GM12878 (cell line): ENCODE measurements at regions not wholly inside any gene's neighbourhood (a gene's known extent, or its start where the extent isn't known, plus 50 kb on each side); places are given as distances from the start of the nearest gene placed in this dataset.

Experiments
- ATAC-seq: fragments of 200-7000 bp; cut with Tn5 transposase; 3 replicates; pipeline ENCODE4 v1.9.1; 2020; ENCODE audit warnings: mild to moderate bottlenecking, moderate library complexity
- BruUV-seq: library from RNA; stranded (reverse); fragments of 400-500 nt; replicated peaks from 2 replicates; lab custom pipeline; 2021; lab: Mats Ljungman, UMichigan
- CTCF ChIA-PET: fragments of 300-600 bp; sonication (Branson Sonifier 250); formaldehyde crosslinking; extraction: SDS; loops from one replicate; lab custom pipeline; 2021; ENCODE audit warnings: inconsistent platforms; lab: Yijun Ruan, JAX
- POLR2A ChIA-PET: fragments of 350-600 bp; formaldehyde crosslinking; extraction: SDS; loops from one replicate; lab custom pipeline; 2021; ENCODE audit warnings: inconsistent platforms; lab: Charles Lee
- RAD21 ChIA-PET: fragments of 300-600 bp; sonication (Branson Sonifier 250); formaldehyde crosslinking; loops from one replicate; lab custom pipeline; 2023; ENCODE audit warnings: antibody characterized with exemption; ENCODE audit not compliant: unreplicated experiment; lab: Charles Lee
- SMC1A ChIA-PET: fragments of 300-600 bp; sonication (Branson Sonifier 250); formaldehyde crosslinking; loops from one replicate; lab custom pipeline; 2023; ENCODE audit not compliant: unreplicated experiment, uncharacterized antibody; lab: Charles Lee
- DNase-seq: peaks from one replicate; pipeline ENCODE4 v3.0.0-alpha.2; 2011; ENCODE audit warnings: low read depth, low spot score
- FAIRE-seq: peaks from 3 replicates; lab custom pipeline; 2011; peaks lifted over from hg19 to GRCh38; lab: Jason Lieb, UNC
- H2AFZ ChIP-seq: 2 replicates; pipeline ENCODE4 v1.6.0; 2011; ENCODE audit warnings: low read depth, low read length, control low read depth; ENCODE audit not compliant: control insufficient read depth
- H3K27ac ChIP-seq: 2 replicates; pipeline ENCODE4 v1.5.1; 2011; ENCODE audit warnings: control low read depth; ENCODE audit not compliant: control insufficient read depth, insufficient read depth
- H3K27me3 ChIP-seq, 2 experiments: replicated peaks in 1 of 2; 2 replicates each; pipeline versions ENCODE4 v1.6.0 to v1.6.1; 2011; ENCODE audit warnings: low read length in 1 of 2; ENCODE audit not compliant: control insufficient read depth in 2 of 2, insufficient read depth in 2 of 2
- H3K36me3 ChIP-seq, 2 experiments: 2 replicates each; pipeline ENCODE4 v1.5.1; 2011; ENCODE audit warnings: low read length in 1 of 2; ENCODE audit not compliant: control insufficient read depth in 2 of 2, insufficient read depth in 2 of 2
- H3K4me1 ChIP-seq: 2 replicates; pipeline ENCODE4 v1.6.1; 2011; ENCODE audit warnings: mild to moderate bottlenecking, low read length, moderate library complexity, mixed read lengths; ENCODE audit not compliant: control insufficient read depth, insufficient read depth
- H3K4me2 ChIP-seq: 2 replicates; pipeline ENCODE4 v1.6.0; 2011; ENCODE audit warnings: control low read depth; ENCODE audit not compliant: control insufficient read depth, insufficient read depth
- H3K4me3 ChIP-seq: fragments of 200-600 bp; sonication (generic); 2 replicates; pipeline ENCODE4 v1.5.1; 2016
- H3K79me2 ChIP-seq: 2 replicates; pipeline ENCODE4 v1.6.0; 2011; ENCODE audit warnings: low read length; ENCODE audit not compliant: control insufficient read depth, insufficient read depth
- H3K9ac ChIP-seq: 2 replicates; pipeline ENCODE4 v1.8.0; 2011; ENCODE audit warnings: low read length, control low read depth, mixed read lengths; ENCODE audit not compliant: control insufficient read depth, insufficient read depth
- H3K9me3 ChIP-seq: replicated peaks from 3 replicates; pipeline ENCODE4 v1.5.1; 2011; ENCODE audit warnings: mild to moderate bottlenecking, low read length; ENCODE audit not compliant: control insufficient read depth, insufficient read depth
- H4K20me1 ChIP-seq: 2 replicates; pipeline ENCODE4 v1.6.0; 2011; ENCODE audit not compliant: control insufficient read depth, insufficient read depth
- CBX3 ChIP-seq: fragments of 200-600 bp; sonication (generic); IDR thresholded peaks from 2 replicates; pipeline ENCODE4 v1.6.1; 2016; ENCODE audit warnings: low read depth, borderline replicate concordance
- CBX5 ChIP-seq: sonication (generic); IDR thresholded peaks from 2 replicates; pipeline ENCODE4 v1.6.1; 2016; ENCODE audit warnings: low read depth, moderate library complexity, mild to moderate bottlenecking, inconsistent platforms
- CREM ChIP-seq: IDR thresholded peaks from 2 replicates; pipeline ENCODE4 v1.6.1; 2014; ENCODE audit warnings: antibody characterized with exemption, low read depth
- EED ChIP-seq: sonication (generic); IDR thresholded peaks from 2 replicates; pipeline ENCODE4 v1.6.1; 2016; ENCODE audit warnings: antibody characterized with exemption, low read depth
- EZH2 ChIP-seq: IDR thresholded peaks from 2 replicates; pipeline ENCODE4 v1.6.1; 2012; ENCODE audit warnings: low read depth, mild to moderate bottlenecking, control low read depth, inconsistent platforms, low read length, borderline replicate concordance; ENCODE audit not compliant: control insufficient read depth
- FOXM1 ChIP-seq: IDR thresholded peaks from 2 replicates; pipeline ENCODE4 v1.6.1; 2012; ENCODE audit warnings: low read depth, mild to moderate bottlenecking, inconsistent platforms, low read length, moderate library complexity
- HCFC1 ChIP-seq: fragments of 150-350 bp; IDR thresholded peaks from 2 replicates; pipeline ENCODE4 v1.6.1; 2014; ENCODE audit warnings: low read length
- HDGF ChIP-seq: fragments of 450-650 bp; IDR thresholded peaks from 2 replicates; pipeline ENCODE4 v1.6.1; 2016; ENCODE audit warnings: antibody characterized with exemption
- KAT2A ChIP-seq: conservative IDR thresholded peaks from 2 replicates; pipeline ENCODE4 v1.6.1; 2011; ENCODE audit warnings: low read depth, low read length; ENCODE audit not compliant: control insufficient read depth
- NKRF ChIP-seq: fragments of 450-650 bp; conservative IDR thresholded peaks from 2 replicates; pipeline ENCODE4 v1.6.1; 2017; ENCODE audit warnings: mild to moderate bottlenecking, moderate library complexity
- POLR2A ChIP-seq: IDR thresholded peaks from 2 replicates; pipeline ENCODE4 v1.6.1; 2011; ENCODE audit warnings: low read depth, mild to moderate bottlenecking, low read length
- SMC3 ChIP-seq: IDR thresholded peaks from 2 replicates; pipeline ENCODE4 v1.6.1; 2011; ENCODE audit warnings: low read length, improper control_type of control experiment, borderline replicate concordance
- TBL1XR1 ChIP-seq: IDR thresholded peaks from 2 replicates; pipeline ENCODE4 v1.6.1; 2012; ENCODE audit warnings: low read depth, low read length, improper control_type of control experiment
- USF2 ChIP-seq: IDR thresholded peaks from 2 replicates; pipeline ENCODE4 v1.6.1; 2011; ENCODE audit warnings: low read depth, low read length, improper control_type of control experiment, borderline replicate concordance
- ZNF592 ChIP-seq: fragments of 450-650 bp; IDR thresholded peaks from 2 replicates; pipeline ENCODE4 v1.6.1; 2017; ENCODE audit warnings: mild to moderate bottlenecking, moderate library complexity
- WGBS: methylation state at CpG from one replicate; pipeline ENCODE4 v1.1.6; 2016; ENCODE audit warnings: low lambda C conversion rate; ENCODE audit not compliant: insufficient replicate concordance, insufficient coverage; ENCODE audit errors: missing lambda C conversion rate; 5-methylcytosine and 5-hydroxymethylcytosine counted together
- in situ Hi-C: fragments of 300-500 bp; cut with MboI; formaldehyde crosslinking; loops from 9 replicates; pipeline ENCODE4 v1.14.3; 2018; ENCODE audit warnings: mixed read lengths
- intact Hi-C: fragments of 100-400 bp; cut with micrococcal nuclease; formaldehyde crosslinking; loops from one replicate; pipeline ENCODE4 v1.14.2; 2022; ENCODE audit not compliant: unreplicated experiment

- intact Hi-C loops (no loop called here), in situ Hi-C loops (no loop called here)
- H2AFZ ChIP-seq: no peak overlapping the region
- WGBS: 0% methylated on average over 1 of the region's 1 CpG
- FAIRE-seq: no peak
- BruUV-seq: no TSS peak
- H3K36me3 ChIP-seq: no peaks in the 10 kb centered on the region
- ChIA-PET POLR2A (no interaction called here), SMC1A (interaction anchor here (0.8 kb wide), 1 partner anchor 9 kb away, joined by 3 read pairs; no protein-coding TSS in a partner anchor), CTCF (interaction anchor here (1.0 kb wide), 1 partner anchor 246 kb away, joined by 4 read pairs; no protein-coding TSS in a partner anchor), RAD21 (no interaction called here)
- ATAC-seq: no peak
- TF ChIP-seq CBX3: no peak
- no peak for TF ChIP-seq TBL1XR1
- TF ChIP-seq CBX5: no peak
- TF ChIP-seq KAT2A: no peak
- TF ChIP-seq POLR2A: no peak
- TF ChIP-seq USF2: no peak
- TF ChIP-seq CREM: no peak
- no peak for TF ChIP-seq SMC3
- no peak for TF ChIP-seq NKRF
- no peak for TF ChIP-seq EED
- TF ChIP-seq FOXM1: no peak
- TF ChIP-seq HDGF: no peak
- no peak for TF ChIP-seq EZH2
- TF ChIP-seq ZNF592: no peak
- no peak for TF ChIP-seq HCFC1
- no peaks in the 10 kb centered on the region for H3K4me1 ChIP-seq
- no peaks in the 10 kb centered on the region for H3K79me2 ChIP-seq
- H3K4me3 ChIP-seq: no peak overlapping the region
- H3K27me3 ChIP-seq: no peaks in the 10 kb centered on the region
- no peak overlapping the region for H3K4me2 ChIP-seq
- no peak overlapping the region for H3K9ac ChIP-seq
- H4K20me1 ChIP-seq: no peaks in the 10 kb centered on the region
- H3K9me3 ChIP-seq: no peaks in the 10 kb centered on the region
- no peak for DNase-seq
- H3K27ac ChIP-seq: no peak overlapping the region
These were observed 723.7 kb downstream of the RWDD3 start for GRCh38 chr1:95957748-95958147.
